SK-N-SH treated with all-trans-retinoic acid at 6 μM for 48 hours (cell line): ENCODE measurements at regions not wholly inside any gene's neighbourhood (a gene's known extent, or its start where the extent isn't known, plus 50 kb on each side); places are given as distances from the start of the nearest gene placed in this dataset.

Source experiments
- ATAC-seq: fragments of 200-7000 bp; cut with Tn5 transposase; 3 replicates; pipeline ENCODE4 v1.9.1; 2020; ENCODE audit warnings: mild to moderate bottlenecking, moderate library complexity
- ARNTL ChIP-seq: fragments of 450-650 bp; formaldehyde crosslinking; IDR thresholded peaks from 2 replicates; pipeline ENCODE4 v1.5.0; 2020; ENCODE audit warnings: low read depth, mild to moderate bottlenecking, moderate library complexity, borderline replicate concordance
- BACH2 ChIP-seq: fragments of 250-450 bp; sonication (Bioruptor Pico); IDR thresholded peaks from 2 replicates; pipeline ENCODE4 v1.9.0; 2021; ENCODE audit warnings: mild to moderate bottlenecking, borderline replicate concordance
- GLIS3 ChIP-seq: fragments of 250-450 bp; sonication (Bioruptor Pico); IDR thresholded peaks from 2 replicates; pipeline ENCODE4 v1.5.0; 2020; ENCODE audit warnings: mild to moderate bottlenecking, moderate library complexity
- OSR1 ChIP-seq: fragments of 250-450 bp; sonication (Bioruptor Pico); IDR thresholded peaks from 2 replicates; pipeline ENCODE4 v1.8.0; 2022; ENCODE audit warnings: moderate library complexity, mild to moderate bottlenecking, inconsistent platforms
- PPARA ChIP-seq: fragments of 250-450 bp; sonication (Bioruptor Pico); IDR thresholded peaks from 2 replicates; pipeline ENCODE4 v1.5.0; 2020; ENCODE audit warnings: mild to moderate bottlenecking, borderline replicate concordance
- TCF4 ChIP-seq: fragments of 250-450 bp; sonication (Bioruptor Pico); IDR thresholded peaks from 2 replicates; pipeline ENCODE4 v1.8.0; 2021; ENCODE audit warnings: mild to moderate bottlenecking, moderate library complexity, borderline replicate concordance
- ZFP3 ChIP-seq: fragments of 250-450 bp; sonication (Bioruptor Pico); IDR thresholded peaks from 2 replicates; pipeline ENCODE4 v1.5.0; 2020; ENCODE audit warnings: mild to moderate bottlenecking, moderate library complexity
- ZFP30 ChIP-seq: fragments of 450-650 bp; formaldehyde crosslinking; IDR thresholded peaks from 2 replicates; pipeline ENCODE4 v1.5.0; 2022; ENCODE audit warnings: mild to moderate bottlenecking, moderate library complexity
- ZNF565 ChIP-seq: fragments of 450-650 bp; formaldehyde crosslinking; conservative IDR thresholded peaks from 2 replicates; pipeline ENCODE4 v1.5.0; 2020; ENCODE audit warnings: low read depth, mild to moderate bottlenecking, moderate library complexity
- TF ChIP-seq, protein P1 (sequence below): fragments of 250-450 bp; sonication (Bioruptor Pico); IDR thresholded peaks from 2 replicates; pipeline ENCODE4 v1.8.0; 2020; ENCODE audit warnings: mild to moderate bottlenecking, moderate library complexity, borderline replicate concordance
- TF ChIP-seq, protein P2 (sequence below): fragments of 250-450 bp; sonication (Bioruptor Pico); IDR thresholded peaks from 2 replicates; pipeline ENCODE4 v1.8.0; 2021; ENCODE audit warnings: low read depth, mild to moderate bottlenecking, moderate library complexity, borderline replicate concordance
- TF ChIP-seq, protein P3 (sequence below): fragments of 250-450 bp; sonication (Bioruptor Pico); IDR thresholded peaks from 2 replicates; pipeline ENCODE4 v1.5.1; 2020; ENCODE audit warnings: low read depth, mild to moderate bottlenecking, moderate library complexity
- TF ChIP-seq, protein P4 (sequence below): fragments of 250-450 bp; sonication (Bioruptor Pico); IDR thresholded peaks from 2 replicates; pipeline ENCODE4 v1.5.0; 2020; ENCODE audit warnings: mild to moderate bottlenecking, moderate library complexity
- TF ChIP-seq, protein P5 (sequence below): fragments of 250-450 bp; sonication (Bioruptor Pico); IDR thresholded peaks from 2 replicates; pipeline ENCODE4 v1.5.1; 2021; ENCODE audit warnings: mild to moderate bottlenecking, moderate library complexity

DNA sequence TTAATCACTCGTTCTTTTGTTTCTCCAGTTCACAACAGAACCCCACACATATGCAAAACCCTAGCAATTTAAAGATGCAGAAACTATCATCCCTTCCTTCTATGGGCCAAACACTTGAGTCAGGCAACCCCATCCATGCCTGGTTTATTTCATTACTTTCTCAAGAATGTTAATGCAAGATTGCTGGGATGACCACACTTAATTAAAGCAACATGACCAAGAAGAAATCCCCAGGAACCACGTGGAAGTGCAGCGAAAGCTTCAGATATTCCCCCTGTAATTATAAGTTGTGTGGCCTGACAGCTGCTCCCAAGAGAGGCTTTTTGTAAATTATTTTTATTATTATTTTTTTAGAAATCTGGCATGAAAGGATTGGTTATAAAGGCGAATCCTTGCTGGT lies 246.2 kb upstream of the ID2 start (continued):
- TF ChIP-seq, protein P1, sequence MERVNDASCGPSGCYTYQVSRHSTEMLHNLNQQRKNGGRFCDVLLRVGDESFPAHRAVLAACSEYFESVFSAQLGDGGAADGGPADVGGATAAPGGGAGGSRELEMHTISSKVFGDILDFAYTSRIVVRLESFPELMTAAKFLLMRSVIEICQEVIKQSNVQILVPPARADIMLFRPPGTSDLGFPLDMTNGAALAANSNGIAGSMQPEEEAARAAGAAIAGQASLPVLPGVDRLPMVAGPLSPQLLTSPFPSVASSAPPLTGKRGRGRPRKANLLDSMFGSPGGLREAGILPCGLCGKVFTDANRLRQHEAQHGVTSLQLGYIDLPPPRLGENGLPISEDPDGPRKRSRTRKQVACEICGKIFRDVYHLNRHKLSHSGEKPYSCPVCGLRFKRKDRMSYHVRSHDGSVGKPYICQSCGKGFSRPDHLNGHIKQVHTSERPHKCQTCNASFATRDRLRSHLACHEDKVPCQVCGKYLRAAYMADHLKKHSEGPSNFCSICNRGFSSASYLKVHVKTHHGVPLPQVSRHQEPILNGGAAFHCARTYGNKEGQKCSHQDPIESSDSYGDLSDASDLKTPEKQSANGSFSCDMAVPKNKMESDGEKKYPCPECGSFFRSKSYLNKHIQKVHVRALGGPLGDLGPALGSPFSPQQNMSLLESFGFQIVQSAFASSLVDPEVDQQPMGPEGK (CRISPR knock-in tag) = no peak
- TF ChIP-seq PPARA (CRISPR knock-in tag) = no peak
- no peak for TF ChIP-seq ZNF565 (CRISPR knock-in tag)

DNA sequence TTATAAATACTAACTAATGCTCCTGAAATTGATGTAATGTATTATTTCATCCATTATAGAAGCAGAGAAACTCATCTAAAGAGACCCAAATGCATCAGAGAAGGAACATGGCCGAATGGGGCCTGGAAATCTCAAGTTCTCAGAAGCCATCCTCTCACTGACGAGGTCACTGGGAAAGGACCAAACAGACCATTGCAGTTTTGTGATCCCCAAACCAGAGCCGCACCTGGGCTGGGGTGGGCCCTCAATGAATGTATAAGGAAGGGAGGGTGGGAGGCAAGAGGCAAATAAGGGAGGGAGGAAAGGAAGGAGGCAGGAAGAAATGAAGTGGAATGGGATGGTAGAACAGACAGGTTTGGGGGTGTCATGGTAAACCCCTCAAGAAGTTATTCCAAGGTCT lies 245.3 kb upstream of the ID2 start:
- TF ChIP-seq ARNTL (CRISPR knock-in tag) = no peak
- TF ChIP-seq, protein P2, sequence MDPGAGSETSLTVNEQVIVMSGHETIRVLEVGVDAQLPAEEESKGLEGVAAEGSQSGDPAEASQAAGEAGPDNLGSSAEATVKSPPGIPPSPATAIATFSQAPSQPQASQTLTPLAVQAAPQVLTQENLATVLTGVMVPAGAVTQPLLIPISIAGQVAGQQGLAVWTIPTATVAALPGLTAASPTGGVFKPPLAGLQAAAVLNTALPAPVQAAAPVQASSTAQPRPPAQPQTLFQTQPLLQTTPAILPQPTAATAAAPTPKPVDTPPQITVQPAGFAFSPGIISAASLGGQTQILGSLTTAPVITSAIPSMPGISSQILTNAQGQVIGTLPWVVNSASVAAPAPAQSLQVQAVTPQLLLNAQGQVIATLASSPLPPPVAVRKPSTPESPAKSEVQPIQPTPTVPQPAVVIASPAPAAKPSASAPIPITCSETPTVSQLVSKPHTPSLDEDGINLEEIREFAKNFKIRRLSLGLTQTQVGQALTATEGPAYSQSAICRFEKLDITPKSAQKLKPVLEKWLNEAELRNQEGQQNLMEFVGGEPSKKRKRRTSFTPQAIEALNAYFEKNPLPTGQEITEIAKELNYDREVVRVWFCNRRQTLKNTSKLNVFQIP (CRISPR knock-in tag) = no peak
- TF ChIP-seq ZNF565 (CRISPR knock-in tag) = no peak
- no peak for TF ChIP-seq BACH2 (CRISPR knock-in tag)
- TF ChIP-seq PPARA (CRISPR knock-in tag) = no peak
- TF ChIP-seq ZFP30 (CRISPR knock-in tag) = no peak
- TF ChIP-seq, protein P3, sequence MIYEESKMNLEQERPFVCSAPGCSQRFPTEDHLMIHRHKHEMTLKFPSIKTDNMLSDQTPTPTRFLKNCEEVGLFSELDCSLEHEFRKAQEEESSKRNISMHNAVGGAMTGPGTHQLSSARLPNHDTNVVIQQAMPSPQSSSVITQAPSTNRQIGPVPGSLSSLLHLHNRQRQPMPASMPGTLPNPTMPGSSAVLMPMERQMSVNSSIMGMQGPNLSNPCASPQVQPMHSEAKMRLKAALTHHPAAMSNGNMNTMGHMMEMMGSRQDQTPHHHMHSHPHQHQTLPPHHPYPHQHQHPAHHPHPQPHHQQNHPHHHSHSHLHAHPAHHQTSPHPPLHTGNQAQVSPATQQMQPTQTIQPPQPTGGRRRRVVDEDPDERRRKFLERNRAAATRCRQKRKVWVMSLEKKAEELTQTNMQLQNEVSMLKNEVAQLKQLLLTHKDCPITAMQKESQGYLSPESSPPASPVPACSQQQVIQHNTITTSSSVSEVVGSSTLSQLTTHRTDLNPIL (CRISPR knock-in tag) = no peak
- TF ChIP-seq, protein P4, sequence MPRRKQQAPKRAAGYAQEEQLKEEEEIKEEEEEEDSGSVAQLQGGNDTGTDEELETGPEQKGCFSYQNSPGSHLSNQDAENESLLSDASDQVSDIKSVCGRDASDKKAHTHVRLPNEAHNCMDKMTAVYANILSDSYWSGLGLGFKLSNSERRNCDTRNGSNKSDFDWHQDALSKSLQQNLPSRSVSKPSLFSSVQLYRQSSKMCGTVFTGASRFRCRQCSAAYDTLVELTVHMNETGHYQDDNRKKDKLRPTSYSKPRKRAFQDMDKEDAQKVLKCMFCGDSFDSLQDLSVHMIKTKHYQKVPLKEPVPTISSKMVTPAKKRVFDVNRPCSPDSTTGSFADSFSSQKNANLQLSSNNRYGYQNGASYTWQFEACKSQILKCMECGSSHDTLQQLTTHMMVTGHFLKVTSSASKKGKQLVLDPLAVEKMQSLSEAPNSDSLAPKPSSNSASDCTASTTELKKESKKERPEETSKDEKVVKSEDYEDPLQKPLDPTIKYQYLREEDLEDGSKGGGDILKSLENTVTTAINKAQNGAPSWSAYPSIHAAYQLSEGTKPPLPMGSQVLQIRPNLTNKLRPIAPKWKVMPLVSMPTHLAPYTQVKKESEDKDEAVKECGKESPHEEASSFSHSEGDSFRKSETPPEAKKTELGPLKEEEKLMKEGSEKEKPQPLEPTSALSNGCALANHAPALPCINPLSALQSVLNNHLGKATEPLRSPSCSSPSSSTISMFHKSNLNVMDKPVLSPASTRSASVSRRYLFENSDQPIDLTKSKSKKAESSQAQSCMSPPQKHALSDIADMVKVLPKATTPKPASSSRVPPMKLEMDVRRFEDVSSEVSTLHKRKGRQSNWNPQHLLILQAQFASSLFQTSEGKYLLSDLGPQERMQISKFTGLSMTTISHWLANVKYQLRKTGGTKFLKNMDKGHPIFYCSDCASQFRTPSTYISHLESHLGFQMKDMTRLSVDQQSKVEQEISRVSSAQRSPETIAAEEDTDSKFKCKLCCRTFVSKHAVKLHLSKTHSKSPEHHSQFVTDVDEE = no peak
- no peak for ATAC-seq

DNA sequence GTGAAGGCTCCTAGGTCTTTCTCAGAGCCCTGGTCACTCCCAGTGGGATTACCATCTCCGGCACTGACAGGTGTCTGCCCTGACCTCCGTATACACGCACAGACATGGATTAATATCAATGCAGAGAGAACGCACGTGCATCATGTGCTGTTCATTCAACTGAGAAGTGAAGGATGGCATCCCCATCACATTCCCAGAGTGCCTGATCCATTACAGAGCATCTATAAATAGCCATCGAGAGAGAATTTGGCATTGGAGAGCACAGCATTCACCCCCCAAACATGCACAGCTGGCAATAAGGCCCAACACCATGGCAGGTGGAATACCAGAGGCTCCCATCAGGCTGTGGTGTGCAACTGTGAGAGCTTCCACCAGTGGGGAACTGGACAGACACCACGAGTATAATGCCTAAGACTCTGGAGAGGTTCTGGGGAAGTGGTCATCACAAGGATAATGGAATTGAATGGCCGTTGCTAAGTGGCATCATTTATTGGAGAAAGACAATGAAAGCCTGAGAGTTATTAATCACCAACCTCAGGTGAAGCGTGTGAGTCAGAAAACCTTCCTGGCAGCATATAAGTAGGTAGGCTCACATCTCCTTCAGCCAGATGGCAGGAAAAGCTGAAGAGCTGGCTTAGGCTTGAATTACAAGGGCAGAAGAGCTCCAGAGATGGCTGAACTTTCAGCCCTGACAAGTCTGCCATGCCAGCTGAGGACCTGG lies 244.5 kb upstream of the ID2 start:
- peak; percentile 30; the same call in 2 of the 3 replicates for ATAC-seq
- TF ChIP-seq ZFP3 (CRISPR knock-in tag) (no peak), PPARA (CRISPR knock-in tag) (no peak), BACH2 (CRISPR knock-in tag) (no peak), TCF4 (CRISPR knock-in tag) (no peak), OSR1 (no peak), GLIS3 (CRISPR knock-in tag) (no peak)
- TF ChIP-seq, protein P1 (CRISPR knock-in tag) = no peak
- TF ChIP-seq, protein P5, sequence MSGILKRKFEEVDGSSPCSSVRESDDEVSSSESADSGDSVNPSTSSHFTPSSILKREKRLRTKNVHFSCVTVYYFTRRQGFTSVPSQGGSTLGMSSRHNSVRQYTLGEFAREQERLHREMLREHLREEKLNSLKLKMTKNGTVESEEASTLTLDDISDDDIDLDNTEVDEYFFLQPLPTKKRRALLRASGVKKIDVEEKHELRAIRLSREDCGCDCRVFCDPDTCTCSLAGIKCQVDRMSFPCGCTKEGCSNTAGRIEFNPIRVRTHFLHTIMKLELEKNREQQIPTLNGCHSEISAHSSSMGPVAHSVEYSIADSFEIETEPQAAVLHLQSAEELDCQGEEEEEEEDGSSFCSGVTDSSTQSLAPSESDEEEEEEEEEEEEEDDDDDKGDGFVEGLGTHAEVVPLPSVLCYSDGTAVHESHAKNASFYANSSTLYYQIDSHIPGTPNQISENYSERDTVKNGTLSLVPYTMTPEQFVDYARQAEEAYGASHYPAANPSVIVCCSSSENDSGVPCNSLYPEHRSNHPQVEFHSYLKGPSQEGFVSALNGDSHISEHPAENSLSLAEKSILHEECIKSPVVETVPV (CRISPR knock-in tag) = no peak
- TF ChIP-seq, protein P3 (CRISPR knock-in tag) = no peak
- TF ChIP-seq, protein P2 (CRISPR knock-in tag) = no peak
